ENCODE measurements at regions not wholly inside any gene's neighbourhood (a gene's known extent, or its start where the extent isn't known, plus 50 kb on each side); places are given as distances from the start of the nearest gene placed in this dataset.
"Not testable (repeated sequence)": the region's sequence is repeated elsewhere in the genome, so short reads cannot be mapped to it uniquely, and the experiment has no call there.

DNA sequence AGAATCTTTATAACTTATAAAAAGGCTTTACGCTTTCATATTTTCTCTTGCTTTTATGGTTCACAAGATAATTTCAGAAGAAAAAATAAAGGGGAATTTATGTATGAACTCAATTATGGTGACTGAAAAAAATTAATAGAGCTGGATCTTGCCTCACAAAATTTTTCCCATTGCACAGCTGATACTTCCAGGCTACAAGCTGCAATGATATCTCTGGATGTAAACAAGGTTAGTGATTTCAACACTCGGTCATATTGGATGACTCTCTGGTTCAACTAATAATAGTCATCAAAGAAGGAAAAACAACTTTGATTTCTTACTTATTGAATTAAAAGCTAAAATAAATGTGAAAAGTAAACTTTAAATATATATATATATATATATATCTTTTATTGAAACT is 868.0 kb downstream of the FAT4 start:
- no peak for DNase-seq

GRCh38 chr4:126183206-126183605 is 868.5 kb downstream of the FAT4 start:
- no peak for DNase-seq

GRCh38 chr4:126191536-126191935 is 876.8 kb downstream of the FAT4 start:
- DNase-seq = no peak

GRCh38 chr4:126192506-126192905 is 877.8 kb downstream of the FAT4 start:
- DNase-seq = no peak

DNA sequence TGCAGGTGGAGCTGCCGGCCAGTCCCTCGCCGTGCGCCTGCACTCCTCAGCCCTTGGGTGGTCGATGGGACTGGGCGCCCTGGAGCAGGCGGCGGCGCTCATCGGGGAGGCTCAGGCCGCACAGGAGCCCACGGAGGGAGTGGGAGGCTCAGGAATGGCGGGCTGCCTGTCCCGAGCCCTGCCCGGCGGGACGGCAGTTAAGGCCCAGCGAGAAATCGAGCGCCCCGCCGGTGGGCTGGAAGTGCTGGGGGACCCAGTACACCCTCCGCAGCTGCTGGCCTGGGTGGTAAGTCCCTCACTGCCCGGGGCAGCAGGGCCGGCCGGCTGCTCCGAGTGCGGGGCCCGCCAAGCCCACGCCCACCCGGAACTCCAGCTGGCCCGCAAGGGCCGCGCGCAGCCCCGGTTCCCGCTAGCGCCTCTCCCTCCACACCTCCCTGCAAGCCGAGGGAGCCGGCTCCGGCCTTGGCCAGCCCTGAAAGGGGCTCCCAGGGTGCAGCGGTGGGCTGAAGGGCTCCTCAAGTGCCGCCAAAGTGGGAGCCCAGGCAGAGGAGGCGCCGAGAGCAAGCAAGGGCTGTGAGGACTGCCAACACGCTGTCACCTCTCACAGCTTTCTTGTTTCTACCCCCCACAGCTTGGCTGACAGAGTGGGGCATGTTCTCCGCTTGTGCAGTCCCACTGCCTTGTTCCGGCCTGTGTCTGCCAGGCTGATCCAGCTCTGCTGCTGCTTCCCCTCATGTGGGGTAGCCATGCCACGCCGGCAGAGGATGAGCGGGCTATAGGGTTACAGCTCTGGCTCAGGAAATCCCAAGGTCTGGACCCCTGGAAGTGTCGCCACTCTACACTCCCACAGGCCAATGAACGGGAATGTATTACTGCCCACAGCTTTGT is 886.7 kb downstream of the FAT4 start:
- not testable (repeated sequence) for DNase-seq

- no peak for DNase-seq
Observed at GRCh38 chr4:126202226-126202625, 887.5 kb downstream of the FAT4 start.

DNA sequence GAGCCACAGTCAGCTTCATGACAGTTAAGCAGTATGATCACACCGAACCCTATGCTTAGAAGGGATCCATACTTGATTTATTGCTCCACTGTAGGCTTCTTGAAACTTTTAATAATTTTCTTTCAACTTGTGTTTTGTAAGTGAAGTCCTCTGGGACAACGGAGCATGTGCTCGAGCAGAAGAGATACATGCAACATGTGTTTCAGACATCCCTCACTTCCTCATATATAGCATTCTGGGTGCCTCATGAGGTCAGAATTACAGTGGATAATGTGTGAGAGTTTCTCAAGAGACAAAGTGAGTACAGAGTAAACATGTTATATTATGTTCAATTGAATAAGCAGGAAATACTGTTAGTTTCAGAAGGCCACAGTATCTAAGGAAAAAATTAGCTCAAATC is 893.2 kb downstream of the FAT4 start:
- DNase-seq = no peak

- DNase-seq = no peak
Observed at GRCh38 chr4:126209147-126209546, 894.4 kb downstream of the FAT4 start.

- no peak for DNase-seq
Observed at GRCh38 chr4:126213996-126214395, 899.2 kb downstream of the FAT4 start.

DNA sequence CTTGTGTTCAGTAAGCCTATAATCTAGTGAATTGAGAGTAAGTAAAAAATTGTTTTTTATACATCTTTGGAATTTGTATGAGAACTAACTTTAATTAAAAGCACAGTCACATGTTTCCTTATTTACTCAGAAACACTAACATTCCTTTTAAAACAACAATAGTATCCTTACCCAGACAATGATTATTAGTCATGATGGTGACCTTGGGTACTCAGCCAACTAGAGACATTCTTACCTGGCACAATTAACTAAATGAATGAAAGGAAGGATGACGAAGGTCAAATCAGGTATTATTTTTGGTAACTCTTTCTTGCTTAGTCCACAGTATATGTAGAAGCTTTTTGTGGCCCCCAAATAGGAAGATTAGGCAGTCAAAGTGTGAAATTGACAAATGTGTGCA is 901.0 kb downstream of the FAT4 start:
- DNase-seq = no peak

- DNase-seq = no peak
Observed at GRCh38 chr4:126216611-126217010, 901.9 kb downstream of the FAT4 start.

DNA sequence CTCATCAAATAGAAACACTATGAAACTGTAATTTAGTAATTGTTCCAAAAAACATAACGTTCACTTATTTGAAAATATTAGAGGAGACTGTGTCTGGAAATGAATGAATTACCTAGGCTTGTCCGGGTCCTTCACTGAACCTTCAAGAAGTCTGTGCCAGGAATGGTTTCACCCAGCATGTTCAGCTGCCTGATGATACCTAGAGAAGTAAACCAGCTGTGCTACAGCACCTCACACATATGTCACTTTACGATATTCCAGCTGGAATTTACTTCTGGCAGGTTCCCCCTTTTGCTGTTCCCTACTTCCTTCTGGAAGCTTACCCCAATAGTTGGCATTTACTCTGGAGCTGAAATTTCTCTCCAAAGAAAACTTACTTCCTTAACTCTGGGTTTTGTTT is 906.5 kb downstream of the FAT4 start:
- no peak for DNase-seq

GRCh38 chr4:126221717-126222340 is 907.1 kb downstream of the FAT4 start:
- DNase-seq = no peak

GRCh38 chr4:126223784-126224407 is 909.1 kb downstream of the FAT4 start:
- DNase-seq = no peak

DNA sequence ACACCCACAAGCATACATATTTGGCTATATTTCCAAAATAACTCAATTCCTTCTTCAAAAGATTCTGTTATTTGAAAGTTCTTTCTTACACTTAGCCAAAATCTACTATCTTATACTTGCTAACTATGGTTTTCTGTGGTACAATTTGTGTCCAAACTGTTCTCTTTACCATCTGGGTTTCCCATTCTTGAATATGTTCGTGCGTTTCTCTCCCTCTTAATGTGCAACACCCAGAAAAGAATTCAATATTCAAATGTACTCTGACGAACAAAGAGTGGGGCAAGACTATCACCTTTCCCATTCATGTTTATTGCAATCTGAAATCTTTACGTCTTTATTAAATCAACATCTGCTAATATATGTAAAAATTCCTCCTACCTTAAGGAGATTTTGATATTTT is 912.7 kb downstream of the FAT4 start:
- no peak for DNase-seq

DNA sequence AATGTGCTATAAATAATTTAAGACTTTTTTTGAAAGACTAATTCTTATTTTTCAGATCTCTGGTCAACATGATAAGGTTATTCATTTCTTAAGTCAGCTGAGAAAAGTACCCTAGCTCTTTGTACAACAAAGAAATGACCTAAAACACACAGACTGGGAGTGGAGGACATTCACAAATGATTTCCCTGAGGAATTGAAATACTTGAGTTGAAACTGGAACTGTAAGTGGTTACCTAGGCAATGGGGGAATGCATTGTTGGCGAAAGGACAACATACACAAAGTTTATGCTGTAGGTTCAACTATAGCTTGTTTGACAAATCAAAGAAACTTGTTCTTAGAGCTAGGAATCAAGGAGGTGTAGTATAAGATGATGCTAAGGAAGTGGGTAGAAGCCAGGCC is 915.5 kb downstream of the FAT4 start:
- DNase-seq = no peak

GRCh38 chr4:126233483-126233882 is 918.7 kb downstream of the FAT4 start:
- no peak for DNase-seq

DNA sequence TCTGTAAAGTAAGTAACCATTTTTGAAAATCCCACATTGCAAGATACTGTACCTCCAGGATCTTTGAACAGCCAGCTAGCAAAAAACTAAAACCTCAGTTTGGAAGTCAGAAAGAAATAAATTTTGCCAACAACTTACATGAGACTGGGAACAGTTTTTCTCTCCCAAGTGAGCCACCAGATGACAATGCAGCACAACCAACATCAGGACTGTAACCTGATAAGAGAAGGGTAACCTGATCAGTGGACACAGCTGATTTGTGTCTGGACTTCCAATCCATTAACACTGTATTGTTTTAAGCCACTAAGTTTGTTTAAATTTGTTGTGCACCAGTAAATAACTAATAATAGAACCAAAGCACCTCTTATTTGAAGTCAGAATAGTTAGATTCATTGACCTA is 923.3 kb downstream of the FAT4 start:
- DNase-seq = no peak

- no peak for DNase-seq
Observed at GRCh38 chr4:126241634-126242033, 926.9 kb downstream of the FAT4 start.

DNA sequence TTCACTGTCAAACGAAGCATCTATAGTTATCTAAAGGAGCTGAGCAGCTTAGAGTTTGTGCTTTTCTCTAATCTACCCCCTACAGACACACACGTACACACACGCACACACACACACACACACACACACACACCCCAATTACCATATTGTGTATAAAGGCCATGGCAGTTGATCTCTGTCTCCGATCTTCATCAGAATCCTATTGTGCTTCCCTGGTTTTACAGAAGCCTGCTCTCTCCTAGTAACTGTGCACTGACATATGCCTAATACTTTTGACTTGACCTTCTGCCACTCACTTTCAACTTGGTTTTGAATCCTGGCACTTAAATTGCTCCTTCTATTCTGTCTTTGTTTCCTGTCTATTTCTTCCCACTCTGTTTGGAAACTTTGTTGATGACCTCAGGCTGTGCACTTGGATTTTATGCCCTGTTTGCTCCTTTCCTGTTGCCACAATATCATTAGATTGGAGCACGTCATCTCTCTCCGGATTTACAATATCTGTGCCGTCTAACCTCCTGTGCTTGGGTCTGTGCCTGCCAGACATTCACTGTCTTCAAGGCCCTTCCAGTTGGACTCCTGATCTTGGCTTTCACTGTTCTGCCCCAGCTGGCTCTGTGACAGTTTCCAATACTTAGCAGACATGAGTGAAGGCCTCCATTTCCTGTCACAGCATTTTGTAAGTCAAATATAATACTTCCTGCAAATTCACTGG is 928.1 kb downstream of the FAT4 start:
- DNase-seq = no peak

DNA sequence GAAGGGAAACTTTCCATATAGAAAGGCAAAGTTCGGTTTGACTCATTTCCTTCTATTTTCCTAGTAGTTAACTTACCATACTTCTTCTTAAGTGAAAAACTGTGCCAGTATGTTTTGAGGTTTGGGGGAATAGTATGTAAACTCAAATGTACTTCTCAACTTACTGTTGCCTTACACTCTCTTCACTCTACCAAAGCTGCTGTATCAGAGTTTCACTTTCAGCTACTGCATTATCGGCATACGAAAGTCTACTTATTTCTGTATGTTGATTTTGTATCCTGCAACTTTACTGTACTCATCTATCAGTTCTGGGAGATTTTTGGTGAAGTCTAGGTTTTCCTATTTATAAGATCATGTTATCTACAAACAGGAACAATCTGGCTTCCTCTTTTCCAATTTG is 932.7 kb downstream of the FAT4 start:
- peak in 1 of 5 donors; percentile 1 for DNase-seq

GRCh38 chr4:126250006-126250405 is 935.3 kb downstream of the FAT4 start:
- DNase-seq = no peak

- no peak for DNase-seq
Observed at GRCh38 chr4:126251169-126251568, 936.4 kb downstream of the FAT4 start.

Data from T-helper 1 cell (primary cell).